Neuronal stem cell (in vitro differentiated cells): ENCODE measurements at regions not wholly inside any gene's neighbourhood (a gene's known extent, or its start where the extent isn't known, plus 50 kb on each side); places are given as distances from the start of the nearest gene placed in this dataset.

ENCODE experiments used
- DNase-seq: peaks from one replicate; pipeline ENCODE4 v3.0.0-alpha.2; 2013; ENCODE audit warnings: low spot score
- H2AFZ ChIP-seq: one replicate; pipeline ENCODE4 v1.6.1; 2013; ENCODE audit warnings: mild to moderate bottlenecking, low read length, inconsistent platforms
- H2AK5ac ChIP-seq: 2 replicates; pipeline ENCODE4 v1.6.1; 2013; ENCODE audit warnings: low read depth, mild to moderate bottlenecking, inconsistent platforms, low read length, moderate library complexity, mixed read lengths
- H2BK120ac ChIP-seq: 2 replicates; pipeline ENCODE4 v1.6.1; 2013; ENCODE audit warnings: low read depth, mild to moderate bottlenecking, inconsistent platforms, low read length, moderate library complexity, mixed read lengths
- H2BK12ac ChIP-seq: one replicate; pipeline ENCODE4 v1.6.1; 2013; ENCODE audit warnings: low read length, inconsistent platforms
- H2BK15ac ChIP-seq: 2 replicates; pipeline ENCODE4 v1.6.1; 2013; ENCODE audit warnings: mild to moderate bottlenecking, low read length, inconsistent platforms, mixed read lengths
- H2BK5ac ChIP-seq: one replicate; pipeline ENCODE4 v1.6.1; 2013; ENCODE audit warnings: inconsistent platforms, mild to moderate bottlenecking, low read length, moderate library complexity
- H3K14ac ChIP-seq: one replicate; pipeline ENCODE4 v1.6.1; 2013; ENCODE audit warnings: low read length, inconsistent platforms
- H3K18ac ChIP-seq: 2 replicates; pipeline ENCODE4 v1.6.1; 2013; ENCODE audit warnings: low read length, inconsistent platforms
- H3K23ac ChIP-seq: 2 replicates; pipeline ENCODE4 v1.6.1; 2013; ENCODE audit warnings: low read depth, mild to moderate bottlenecking, mixed read lengths, low read length, inconsistent platforms; ENCODE audit not compliant: poor library complexity
- H3K27ac ChIP-seq: replicated peaks from 3 replicates; pipeline ENCODE4 v1.5.1; 2013; ENCODE audit warnings: low read length, inconsistent platforms
- H3K27me3 ChIP-seq, 3 experiments: 2 replicates each; pipeline ENCODE4 v1.6.1; 2013; ENCODE audit warnings: low read length in 3 of 3, mild to moderate bottlenecking in 2 of 3, inconsistent platforms in 1 of 3, low read depth in 1 of 3, mixed read lengths in 1 of 3, moderate library complexity in 1 of 3; ENCODE audit not compliant: control insufficient read depth in 3 of 3, insufficient read depth in 3 of 3
- H3K36me3 ChIP-seq, 2 donors: replicated peaks in 1 of 2; 2 replicates each; pipeline ENCODE4 v1.6.1; 2013; ENCODE audit warnings: low read length in 2 of 2; ENCODE audit not compliant: control insufficient read depth in 2 of 2, insufficient read depth in 2 of 2
- H3K4ac ChIP-seq: 2 replicates; pipeline ENCODE4 v1.6.1; 2013; ENCODE audit warnings: inconsistent platforms, mild to moderate bottlenecking, low read length, moderate library complexity
- H3K4me1 ChIP-seq, 2 donors: 1 replicate in 1 of 2; 2 replicates in 1 of 2; pipeline ENCODE4 v1.6.1; 2013; ENCODE audit warnings: low read length in 2 of 2, low read depth in 1 of 2; ENCODE audit not compliant: control insufficient read depth in 2 of 2, insufficient read depth in 1 of 2
- H3K4me2 ChIP-seq: one replicate; pipeline ENCODE4 v1.6.1; 2013; ENCODE audit warnings: mild to moderate bottlenecking, low read length, inconsistent platforms; ENCODE audit not compliant: insufficient read depth, poor library complexity, severe bottlenecking
- H3K4me3 ChIP-seq, 2 donors: 2 replicates each; pipeline ENCODE4 v1.5.1; 2013; ENCODE audit warnings: low read length in 2 of 2, mild to moderate bottlenecking in 2 of 2, inconsistent platforms in 1 of 2, moderate library complexity in 1 of 2
- H3K79me1 ChIP-seq: one replicate; pipeline ENCODE4 v1.6.1; 2013; ENCODE audit warnings: low read depth, mild to moderate bottlenecking, inconsistent platforms, low read length, moderate library complexity
- H3K9ac ChIP-seq: one replicate; pipeline ENCODE4 v1.6.1; 2013; ENCODE audit warnings: mild to moderate bottlenecking, low read depth, low read length, inconsistent platforms; ENCODE audit not compliant: poor library complexity
- H3K9me3 ChIP-seq, 2 donors: replicated peaks in 1 of 2; 2 replicates each; pipeline versions ENCODE3 to v1.6.1; 2013; ENCODE audit warnings: low read length in 2 of 2, mild to moderate bottlenecking in 2 of 2, inconsistent platforms in 1 of 2, low read depth in 1 of 2, mixed read lengths in 1 of 2, moderate library complexity in 1 of 2; ENCODE audit not compliant: control insufficient read depth in 2 of 2, insufficient read depth in 1 of 2
- H4K8ac ChIP-seq: one replicate; pipeline ENCODE4 v1.6.1; 2013; ENCODE audit warnings: low read depth, mild to moderate bottlenecking, inconsistent platforms, low read length, moderate library complexity
- H4K91ac ChIP-seq: one replicate; pipeline ENCODE4 v1.6.1; 2013; ENCODE audit warnings: low read length, low read depth, mild to moderate bottlenecking, inconsistent platforms; ENCODE audit not compliant: poor library complexity
- WGBS, 2 donors: extraction: QIAGEN DNeasy Blood & Tissue Kit; methylation state at CpG; one replicate each; pipeline ENCODE4 v1.1.7; 2013; ENCODE audit warnings: missing lambda C conversion rate in 2 of 2, mixed read lengths in 1 of 2; ENCODE audit not compliant: insufficient read length in 2 of 2, insufficient replicate concordance in 1 of 2; ENCODE audit errors: extremely low coverage in 2 of 2; 5-methylcytosine and 5-hydroxymethylcytosine counted together

- H3K36me3 ChIP-seq = no peaks in the 10 kb centered on the region
- H3K18ac ChIP-seq = no peak overlapping the region
- no CpG with 5 or more reads among the region's 4 CpGs for WGBS, 2 donors
- no peak overlapping the region for H3K9ac ChIP-seq
- no peak overlapping the region for H3K27ac ChIP-seq
- no peak overlapping the region for H2BK15ac ChIP-seq
- H4K91ac ChIP-seq = no peak overlapping the region
- H3K4me3 ChIP-seq = no peak overlapping the region
- no peak overlapping the region for H3K23ac ChIP-seq
- no peak overlapping the region for H2BK12ac ChIP-seq
- H2BK120ac ChIP-seq = no peak overlapping the region
- no peaks in the 10 kb centered on the region for H3K79me1 ChIP-seq
- H3K9me3 ChIP-seq = no peaks in the 10 kb centered on the region
- H3K4me2 ChIP-seq = no peak overlapping the region
- no peak overlapping the region for H3K4ac ChIP-seq
- H3K14ac ChIP-seq = no peak overlapping the region
- H2AFZ ChIP-seq = no peak overlapping the region
- no peak overlapping the region for H4K8ac ChIP-seq
- DNase-seq = no peak
- no peak overlapping the region for H2AK5ac ChIP-seq
- H3K27me3 ChIP-seq = no peaks in the 10 kb centered on the region
- H2BK5ac ChIP-seq = no peak overlapping the region
- H3K4me1 ChIP-seq = no peaks in the 10 kb centered on the region
Measured at GRCh38 chr12:87444039-87444438, 585.2 kb downstream of the C12orf50 start.

DNA sequence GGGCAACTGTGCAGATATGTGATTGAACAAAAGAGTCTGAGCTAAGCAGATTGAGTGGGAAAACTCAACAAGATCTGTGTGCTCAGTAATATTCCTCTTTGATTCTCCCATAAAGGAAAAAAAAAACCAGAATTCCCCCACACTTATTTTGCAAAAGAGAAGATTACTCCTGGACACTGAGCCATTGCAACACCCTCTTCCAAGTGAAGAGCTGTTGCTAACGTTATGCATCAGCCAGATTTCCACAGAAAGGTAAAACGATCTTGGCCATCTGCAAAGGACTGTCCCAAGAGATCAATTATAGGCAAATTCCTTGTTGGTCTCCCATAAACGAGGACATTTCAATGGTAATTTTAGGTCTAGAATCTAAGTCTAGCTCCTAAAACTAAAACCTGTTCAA lies 587.7 kb downstream of the C12orf50 start:
- no peak for DNase-seq
- H3K36me3 ChIP-seq = no peaks in the 10 kb centered on the region
- H2BK15ac ChIP-seq = no peak overlapping the region
- H2BK12ac ChIP-seq = no peak overlapping the region
- H3K4ac ChIP-seq = no peak overlapping the region
- H4K91ac ChIP-seq = no peak overlapping the region
- no peaks in the 10 kb centered on the region for H3K79me1 ChIP-seq
- no peak overlapping the region for H2AFZ ChIP-seq
- no peak overlapping the region for H3K23ac ChIP-seq
- no peaks in the 10 kb centered on the region for H3K4me1 ChIP-seq
- no peak overlapping the region for H4K8ac ChIP-seq
- H3K27ac ChIP-seq = no peak overlapping the region
- H3K4me2 ChIP-seq = no peak overlapping the region
- no peak overlapping the region for H2BK5ac ChIP-seq
- no peak overlapping the region for H3K9ac ChIP-seq
- no peak overlapping the region for H3K14ac ChIP-seq
- no peak overlapping the region for H2AK5ac ChIP-seq
- no peaks in the 10 kb centered on the region for H3K27me3 ChIP-seq
- H3K9me3 ChIP-seq = no peaks in the 10 kb centered on the region
- H3K18ac ChIP-seq = no peak overlapping the region
- H2BK120ac ChIP-seq = no peak overlapping the region
- WGBS, 2 donors = no CpG with 5 or more reads among the region's 3 CpGs
- H3K4me3 ChIP-seq = no peak overlapping the region

- no peak overlapping the region for H3K27ac ChIP-seq
- H4K8ac ChIP-seq = no peak overlapping the region
- no peak overlapping the region for H2BK120ac ChIP-seq
- no peaks in the 10 kb centered on the region for H3K4me1 ChIP-seq
- H3K18ac ChIP-seq = no peak overlapping the region
- no peak overlapping the region for H2BK5ac ChIP-seq
- no peaks in the 10 kb centered on the region for H3K79me1 ChIP-seq
- no peak overlapping the region for H3K9ac ChIP-seq
- DNase-seq = no peak
- no peaks in the 10 kb centered on the region for H3K27me3 ChIP-seq
- no peak overlapping the region for H2BK15ac ChIP-seq
- H4K91ac ChIP-seq = no peak overlapping the region
- no peak overlapping the region for H3K14ac ChIP-seq
- H3K23ac ChIP-seq = no peak overlapping the region
- no peaks in the 10 kb centered on the region for H3K36me3 ChIP-seq
- no CpG with 5 or more reads among the region's 2 CpGs for whole genome bisulfite sequencing, 2 donors
- no peak overlapping the region for H2AFZ ChIP-seq
- H3K4me2 ChIP-seq = no peak overlapping the region
- no peak overlapping the region for H3K4me3 ChIP-seq
- no peak overlapping the region for H3K4ac ChIP-seq
- no peak overlapping the region for H2BK12ac ChIP-seq
- H2AK5ac ChIP-seq = no peak overlapping the region
- no peaks in the 10 kb centered on the region for H3K9me3 ChIP-seq
Measured at GRCh38 chr12:87439990-87440827, 589.0 kb downstream of the C12orf50 start.

- Histone ChIP-seq H2AFZ (no peak overlapping the region), H4K91ac (no peak overlapping the region), H3K14ac (no peak overlapping the region)
Measured at GRCh38 chr12:87430444-87430843, 598.8 kb downstream of the C12orf50 start.

More at GRCh38 chr12:87430444-87430843, 598.8 kb downstream of the C12orf50 start:
- Histone ChIP-seq H2BK12ac (no peak overlapping the region), H3K36me3 (no peaks in the 10 kb centered on the region), H3K4me1 (no peaks in the 10 kb centered on the region), H3K27me3 (no peaks in the 10 kb centered on the region), H3K18ac (no peak overlapping the region), H2BK15ac (no peak overlapping the region), H4K8ac (no peak overlapping the region), H3K27ac (no peak overlapping the region), H3K9ac (no peak overlapping the region), H3K4me2 (no peak overlapping the region), H3K4ac (no peak overlapping the region), H2AK5ac (no peak overlapping the region), H3K4me3 (no peak overlapping the region), H3K9me3 (no peaks in the 10 kb centered on the region), H3K23ac (no peak overlapping the region), H2BK5ac (no peak overlapping the region), H2BK120ac (no peak overlapping the region), H3K79me1 (no peaks in the 10 kb centered on the region)
- DNase-seq = no peak
